Mesenchymal stem cell (in vitro differentiated cells and primary cell): ENCODE measurements at regions not wholly inside any gene's neighbourhood (a gene's known extent, or its start where the extent isn't known, plus 50 kb on each side); places are given as distances from the start of the nearest gene placed in this dataset.

Source experiments
- DNase-seq: peaks from one replicate; pipeline ENCODE4 v3.0.0-alpha.2; 2013
- H2AFZ ChIP-seq: one replicate; pipeline ENCODE4 v1.6.1; 2013; ENCODE audit warnings: low read depth, mild to moderate bottlenecking, control low read depth, inconsistent platforms, low read length, moderate library complexity
- H2AK5ac ChIP-seq: 2 replicates; pipeline ENCODE4 v1.6.1; 2013; ENCODE audit warnings: low read length, moderate library complexity, mild to moderate bottlenecking, inconsistent platforms; ENCODE audit not compliant: severe bottlenecking
- H2BK120ac ChIP-seq: one replicate; pipeline ENCODE4 v1.6.1; 2013; ENCODE audit warnings: low read depth, mild to moderate bottlenecking, inconsistent platforms, low read length, moderate library complexity
- H2BK12ac ChIP-seq, 2 experiments: one replicate each; pipeline ENCODE4 v1.6.1; 2013; ENCODE audit warnings: inconsistent platforms in 2 of 2, low read length in 2 of 2, mild to moderate bottlenecking in 2 of 2, moderate library complexity in 2 of 2, control low read depth in 1 of 2
- H2BK15ac ChIP-seq: one replicate; pipeline ENCODE4 v1.6.1; 2013; ENCODE audit warnings: mild to moderate bottlenecking, low read depth, inconsistent platforms; ENCODE audit not compliant: poor library complexity, severe bottlenecking
- H2BK5ac ChIP-seq: 2 replicates; pipeline ENCODE4 v1.6.1; 2013; ENCODE audit warnings: low read depth, mild to moderate bottlenecking, low read length, control low read depth, inconsistent platforms; ENCODE audit not compliant: poor library complexity, severe bottlenecking
- H3K14ac ChIP-seq, 2 experiments: one replicate each; pipeline ENCODE4 v1.6.1; 2013; ENCODE audit warnings: inconsistent platforms in 2 of 2, low read length in 2 of 2, control low read depth in 1 of 2, mild to moderate bottlenecking in 1 of 2, moderate library complexity in 1 of 2
- H3K18ac ChIP-seq, 2 experiments: one replicate each; pipeline ENCODE4 v1.6.1; 2013; ENCODE audit warnings: inconsistent platforms in 2 of 2, low read length in 2 of 2, control low read depth in 1 of 2, low read depth in 1 of 2, mild to moderate bottlenecking in 1 of 2
- H3K23ac ChIP-seq, 2 experiments: one replicate each; pipeline ENCODE4 v1.6.1; 2013; ENCODE audit warnings: inconsistent platforms in 2 of 2, low read length in 2 of 2, mild to moderate bottlenecking in 2 of 2, moderate library complexity in 2 of 2, control low read depth in 1 of 2
- H3K27ac ChIP-seq: 2 replicates; pipeline ENCODE4 v1.5.1; 2013; ENCODE audit warnings: mild to moderate bottlenecking, moderate library complexity, low read length, control low read depth, inconsistent platforms; ENCODE audit not compliant: poor library complexity, severe bottlenecking
- H3K27me3 ChIP-seq, 2 experiments: 2 replicates each; pipeline versions ENCODE4 v1.6.1 to v1.7.0; 2013; ENCODE audit warnings: low read length in 2 of 2, mild to moderate bottlenecking in 2 of 2, moderate library complexity in 2 of 2, control low read depth in 1 of 2, inconsistent platforms in 1 of 2; ENCODE audit not compliant: control insufficient read depth in 1 of 2, insufficient read depth in 1 of 2
- H3K36me3 ChIP-seq, 2 experiments: 2 replicates each; pipeline versions ENCODE4 v1.6.1 to v1.7.0; 2013; ENCODE audit warnings: low read length in 2 of 2, control low read depth in 1 of 2, inconsistent platforms in 1 of 2, low read depth in 1 of 2, mild to moderate bottlenecking in 1 of 2; ENCODE audit not compliant: insufficient read depth in 2 of 2, control insufficient read depth in 1 of 2
- H3K4ac ChIP-seq, 2 experiments: one replicate each; pipeline ENCODE4 v1.6.1; 2013; ENCODE audit warnings: inconsistent platforms in 2 of 2, low read length in 2 of 2, mild to moderate bottlenecking in 2 of 2, moderate library complexity in 2 of 2, control low read depth in 1 of 2, low read depth in 1 of 2
- H3K4me1 ChIP-seq: 2 replicates; pipeline ENCODE4 v1.6.1; 2013; ENCODE audit warnings: low read depth, low read length, control low read depth; ENCODE audit not compliant: control insufficient read depth, insufficient read depth
- H3K4me2 ChIP-seq: 2 replicates; pipeline ENCODE4 v1.6.1; 2013; ENCODE audit warnings: low read length, mild to moderate bottlenecking, inconsistent platforms; ENCODE audit not compliant: poor library complexity, severe bottlenecking
- H3K4me3 ChIP-seq, 2 experiments: 2 replicates each; pipeline versions ENCODE4 v1.5.1 to v1.7.0; 2013; ENCODE audit warnings: low read length in 2 of 2, mild to moderate bottlenecking in 2 of 2, control low read depth in 1 of 2, low read depth in 1 of 2; ENCODE audit not compliant: insufficient read depth in 1 of 2
- H3K79me1 ChIP-seq: replicated peaks from 2 replicates; pipeline ENCODE4 v1.6.1; 2013; ENCODE audit warnings: mild to moderate bottlenecking, control low read depth, low read length, inconsistent platforms; ENCODE audit not compliant: poor library complexity, severe bottlenecking
- H3K9ac ChIP-seq: 2 replicates; pipeline ENCODE4 v1.7.0; 2013; ENCODE audit warnings: mild to moderate bottlenecking, low read length, moderate library complexity
- H3K9me3 ChIP-seq: 2 replicates; pipeline ENCODE4 v1.7.0; 2013; ENCODE audit warnings: mild to moderate bottlenecking, low read length; ENCODE audit not compliant: control insufficient read depth
- H4K8ac ChIP-seq: one replicate; pipeline ENCODE4 v1.6.1; 2013; ENCODE audit warnings: inconsistent platforms, mild to moderate bottlenecking, low read length, moderate library complexity
- H4K91ac ChIP-seq: one replicate; pipeline ENCODE4 v1.6.1; 2013; ENCODE audit warnings: mild to moderate bottlenecking, low read length, inconsistent platforms
- WGBS: methylation state at CpG from one replicate; pipeline ENCODE4 v1.1.7; 2013; ENCODE audit warnings: mixed read lengths; 5-methylcytosine and 5-hydroxymethylcytosine counted together

DNA sequence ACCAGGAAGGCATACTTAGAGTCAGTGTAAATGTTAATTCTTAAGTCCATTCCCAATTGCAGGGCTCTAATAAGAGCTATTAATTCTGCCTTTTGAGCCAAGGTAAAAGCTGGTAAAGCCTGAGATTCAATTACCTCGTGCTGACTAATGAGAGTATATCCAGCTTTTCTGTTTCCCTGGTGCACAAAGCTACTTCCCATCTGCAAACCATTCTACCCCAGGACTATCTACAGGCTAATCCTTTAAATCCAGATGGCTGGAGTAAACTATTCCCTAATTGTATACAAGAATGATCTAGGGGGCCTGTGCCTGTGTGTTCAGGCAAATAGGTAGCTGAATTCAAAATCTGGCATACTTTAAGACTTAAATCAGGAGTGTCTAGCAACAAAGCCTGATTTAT, 365.0 kb downstream of the GPM6A start:
- Histone ChIP-seq H3K9ac (no peak overlapping the region), H3K18ac (no peak overlapping the region), H2BK12ac (no peak overlapping the region), H3K4me1 (no peaks in the 10 kb centered on the region), H4K91ac (no peak overlapping the region), H3K27me3 (no peaks in the 10 kb centered on the region), H3K9me3 (peaks cover 4% of the 10 kb centered on the region), H4K8ac (no peak overlapping the region), H2BK5ac (no peak overlapping the region), H2BK15ac (no peak overlapping the region), H3K4me3 (no peak overlapping the region), H2AFZ (no peak overlapping the region), H2AK5ac (no peak overlapping the region), H2BK120ac (no peak overlapping the region), H3K36me3 (no peaks in the 10 kb centered on the region), H3K79me1 (no peaks in the 10 kb centered on the region), H3K14ac (no peak overlapping the region), H3K23ac (no peak overlapping the region), H3K27ac (no peak overlapping the region), H3K4me2 (no peak overlapping the region), H3K4ac (no peak overlapping the region)
- WGBS: 86% methylated on average over 1 of the region's 1 CpG
- DNase-seq: no peak

DNA sequence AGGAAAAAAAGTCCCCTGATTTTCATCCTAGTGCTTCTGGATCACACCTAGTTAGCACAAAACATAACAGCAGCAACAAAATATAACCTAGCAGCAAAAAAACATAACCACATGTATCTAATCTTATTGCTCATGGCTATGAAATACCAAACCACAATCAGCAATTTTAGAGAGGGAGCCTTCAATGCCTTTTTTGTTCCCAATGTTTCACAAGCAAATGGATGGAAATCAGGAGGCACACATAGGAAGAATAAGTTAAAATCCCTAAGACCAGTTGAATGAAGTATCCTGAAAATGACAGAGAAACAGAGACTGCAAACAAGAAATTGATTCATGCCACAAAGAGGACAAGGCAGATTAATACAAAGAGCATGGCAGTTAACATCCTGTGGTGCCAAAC, 361.6 kb downstream of the GPM6A start:
- Histone ChIP-seq H2BK5ac (no peak overlapping the region), H3K9ac (no peak overlapping the region), H2BK15ac (no peak overlapping the region), H4K91ac (no peak overlapping the region), H3K4ac (no peak overlapping the region), H3K18ac (no peak overlapping the region), H2BK120ac (no peak overlapping the region), H3K27me3 (no peaks in the 10 kb centered on the region), H3K4me1 (no peaks in the 10 kb centered on the region), H3K27ac (no peak overlapping the region), H3K4me3 (no peak overlapping the region), H3K36me3 (no peaks in the 10 kb centered on the region), H2AK5ac (no peak overlapping the region), H3K9me3 (peaks cover 15% of the 10 kb centered on the region), H4K8ac (no peak overlapping the region), H2AFZ (no peak overlapping the region), H3K23ac (no peak overlapping the region), H3K79me1 (no peaks in the 10 kb centered on the region), H2BK12ac (no peak overlapping the region), H3K4me2 (no peak overlapping the region), H3K14ac (no peak overlapping the region)
- DNase-seq: no peak

DNA sequence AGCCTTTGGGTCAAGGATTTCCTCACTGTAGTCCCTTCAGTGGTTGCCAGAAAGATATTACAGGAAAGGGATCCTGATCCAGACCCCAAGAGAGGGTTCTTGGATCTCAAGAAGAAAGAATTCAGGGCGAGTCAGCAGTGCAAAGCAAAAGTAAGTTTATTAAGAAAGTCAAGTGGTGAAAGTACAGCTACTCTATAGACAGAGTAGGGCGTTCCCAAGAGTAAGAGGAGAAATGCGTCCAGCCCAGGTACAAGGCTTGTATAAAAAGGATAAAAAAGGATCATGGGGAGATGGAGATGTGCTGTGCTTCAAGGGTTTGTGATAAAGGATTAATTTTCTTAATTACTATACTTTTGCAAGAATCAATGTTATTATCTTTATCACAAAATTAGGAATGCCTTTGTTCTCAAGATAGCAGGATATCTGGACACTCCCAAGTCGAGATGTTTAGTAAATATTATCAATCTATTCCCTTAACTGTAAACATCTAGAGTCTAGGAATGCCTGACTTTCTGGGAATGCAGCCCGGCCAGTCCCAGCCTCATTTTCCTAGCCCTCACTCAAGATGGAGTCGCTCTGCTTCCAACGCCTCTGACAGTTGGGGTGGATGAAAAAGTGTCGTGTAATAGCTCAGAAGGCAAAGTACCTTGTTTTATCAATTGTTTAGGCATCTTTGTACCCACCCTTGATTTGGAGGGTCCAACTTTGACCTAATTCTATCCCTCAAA, 360.7 kb downstream of the GPM6A start:
- Histone ChIP-seq H3K79me1 (no peaks in the 10 kb centered on the region), H2BK5ac (no peak overlapping the region)

DNA sequence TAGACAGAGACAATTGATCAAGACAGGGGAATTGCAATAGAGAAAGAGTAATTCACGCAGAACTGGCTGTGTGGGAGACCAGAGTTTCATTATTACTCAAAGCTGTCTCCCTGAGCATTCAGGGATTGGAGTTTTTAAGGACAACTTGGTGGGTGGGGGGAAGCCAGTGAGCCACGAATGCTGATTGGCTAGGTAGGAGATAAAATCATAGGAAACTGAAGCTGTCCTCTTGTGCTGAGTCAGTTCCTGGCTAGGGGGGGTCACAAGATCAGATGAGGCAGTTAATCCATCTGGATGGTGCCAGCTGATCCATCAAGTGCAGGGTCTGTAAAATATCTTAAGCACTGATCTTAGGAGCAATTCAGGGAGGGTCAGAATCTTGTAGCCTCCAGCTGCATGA, 358.6 kb downstream of the GPM6A start:
- H3K27me3 ChIP-seq: no peaks in the 10 kb centered on the region
- no peak overlapping the region for H2BK15ac ChIP-seq
- 77% methylated on average over 2 of the region's 2 CpGs for WGBS
- H2AK5ac ChIP-seq: no peak overlapping the region
- peaks cover 17% of the 10 kb centered on the region for H3K9me3 ChIP-seq
- no peak overlapping the region for H2BK120ac ChIP-seq
- no peaks in the 10 kb centered on the region for H3K4me1 ChIP-seq
- H3K36me3 ChIP-seq: no peaks in the 10 kb centered on the region
- H3K79me1 ChIP-seq: no peaks in the 10 kb centered on the region
- DNase-seq: peak; percentile 13
- H3K9ac ChIP-seq: no peak overlapping the region
- H4K91ac ChIP-seq: no peak overlapping the region
- H3K27ac ChIP-seq: no peak overlapping the region
- H3K23ac ChIP-seq: no peak overlapping the region
- no peak overlapping the region for H2BK12ac ChIP-seq
- H3K18ac ChIP-seq: no peak overlapping the region
- no peak overlapping the region for H3K4ac ChIP-seq
- H3K4me2 ChIP-seq: no peak overlapping the region
- H2BK5ac ChIP-seq: no peak overlapping the region
- H4K8ac ChIP-seq: no peak overlapping the region
- H3K4me3 ChIP-seq: no peak overlapping the region
- H2AFZ ChIP-seq: no peak overlapping the region
- H3K14ac ChIP-seq: no peak overlapping the region

More for the DNA sequence above, 360.7 kb downstream of the GPM6A start:
- H3K27me3 ChIP-seq: no peaks in the 10 kb centered on the region
- no peak overlapping the region for H3K4me2 ChIP-seq
- no peak overlapping the region for H2BK120ac ChIP-seq
- H2AFZ ChIP-seq: no peak overlapping the region
- no peak overlapping the region for H2BK12ac ChIP-seq
- 85% methylated on average over 3 of the region's 8 CpGs for WGBS
- no peaks in the 10 kb centered on the region for H3K4me1 ChIP-seq
- H4K8ac ChIP-seq: no peak overlapping the region
- no peaks in the 10 kb centered on the region for H3K36me3 ChIP-seq
- no peak overlapping the region for H3K27ac ChIP-seq
- H3K4ac ChIP-seq: no peak overlapping the region
- no peak overlapping the region for H2AK5ac ChIP-seq
- H3K18ac ChIP-seq: peak overlapping the region in 1 of 2 experiments; percentile 9
- DNase-seq: no peak
- no peak overlapping the region for H3K23ac ChIP-seq
- H4K91ac ChIP-seq: no peak overlapping the region
- no peak overlapping the region for H3K9ac ChIP-seq
- H3K4me3 ChIP-seq: no peak overlapping the region
- peaks cover 17% of the 10 kb centered on the region for H3K9me3 ChIP-seq
- H2BK15ac ChIP-seq: no peak overlapping the region
- H3K14ac ChIP-seq: no peak overlapping the region
